Ecto neural progenitor cell (in vitro differentiated cells): ENCODE measurements at regions not wholly inside any gene's neighbourhood (a gene's known extent, or its start where the extent isn't known, plus 50 kb on each side); places are given as distances from the start of the nearest gene placed in this dataset.

Experiments
- DNase-seq: peaks from one replicate; pipeline ENCODE4 v3.0.0-alpha.2; 2018; ENCODE audit warnings: low spot score

- DNase-seq, result no peak
Measured at GRCh38 chr5:135628771-135629563, 50.2 kb upstream of the CXCL14 start.
